Osteoblast (primary cell): ENCODE measurements at regions not wholly inside any gene's neighbourhood (a gene's known extent, or its start where the extent isn't known, plus 50 kb on each side); places are given as distances from the start of the nearest gene placed in this dataset.

Experiments used
- DNase-seq: peaks from one replicate; pipeline ENCODE4 v3.0.0; 2011; ENCODE audit warnings: low spot score, mixed read lengths; ENCODE audit not compliant: insufficient read length; ENCODE audit errors: missing footprints
- H2AFZ ChIP-seq: 2 replicates; pipeline ENCODE4 v1.6.0; 2011; ENCODE audit warnings: mild to moderate bottlenecking, low read length
- H3K27ac ChIP-seq: 2 replicates; pipeline ENCODE4 v1.5.1; 2011; ENCODE audit warnings: mild to moderate bottlenecking, low read depth, low read length, moderate library complexity
- H3K27me3 ChIP-seq: 2 replicates; pipeline ENCODE4 v1.6.0; 2012; ENCODE audit warnings: mild to moderate bottlenecking, control low read depth, inconsistent platforms, low read length, moderate library complexity; ENCODE audit not compliant: insufficient read depth
- H3K36me3 ChIP-seq: 2 replicates; pipeline ENCODE4 v1.5.1; 2011; ENCODE audit warnings: mild to moderate bottlenecking, low read length, control low read depth, moderate library complexity; ENCODE audit not compliant: insufficient read depth
- H3K4me1 ChIP-seq: 2 replicates; pipeline ENCODE4 v1.5.1; 2011; ENCODE audit warnings: mild to moderate bottlenecking, low read length, control low read depth, moderate library complexity; ENCODE audit not compliant: insufficient read depth
- H3K4me2 ChIP-seq: 2 replicates; pipeline ENCODE4 v1.6.0; 2011; ENCODE audit warnings: mild to moderate bottlenecking, low read length; ENCODE audit not compliant: insufficient read depth
- H3K4me3 ChIP-seq: fragments of 200-600 bp; sonication (generic); 3 replicates; pipeline ENCODE4 v1.5.1; 2012; ENCODE audit warnings: mild to moderate bottlenecking, low read length, inconsistent platforms; ENCODE audit not compliant: insufficient read depth
- H3K79me2 ChIP-seq: 2 replicates; pipeline ENCODE4 v1.6.0; 2012; ENCODE audit warnings: mild to moderate bottlenecking, low read length, control low read depth, inconsistent platforms; ENCODE audit not compliant: insufficient read depth
- H3K9me3 ChIP-seq: 2 replicates; pipeline ENCODE4 v1.5.1; 2011; ENCODE audit warnings: low read depth, low read length, control low read depth
- H4K20me1 ChIP-seq: 2 replicates; pipeline ENCODE4 v1.6.0; 2012; ENCODE audit warnings: mild to moderate bottlenecking, low read length, control low read depth; ENCODE audit not compliant: insufficient read depth
- TF ChIP-seq, protein P1 (sequence below): IDR thresholded peaks from 2 replicates; pipeline ENCODE4 v1.5.1; 2011; ENCODE audit warnings: mild to moderate bottlenecking, low read depth, low read length, moderate library complexity; ENCODE audit errors: extremely low read depth

- no peaks in the 10 kb centered on the region for H3K27me3 ChIP-seq
- H3K4me1 ChIP-seq, result peaks cover 15% of the 10 kb centered on the region
- TF ChIP-seq, protein P1, sequence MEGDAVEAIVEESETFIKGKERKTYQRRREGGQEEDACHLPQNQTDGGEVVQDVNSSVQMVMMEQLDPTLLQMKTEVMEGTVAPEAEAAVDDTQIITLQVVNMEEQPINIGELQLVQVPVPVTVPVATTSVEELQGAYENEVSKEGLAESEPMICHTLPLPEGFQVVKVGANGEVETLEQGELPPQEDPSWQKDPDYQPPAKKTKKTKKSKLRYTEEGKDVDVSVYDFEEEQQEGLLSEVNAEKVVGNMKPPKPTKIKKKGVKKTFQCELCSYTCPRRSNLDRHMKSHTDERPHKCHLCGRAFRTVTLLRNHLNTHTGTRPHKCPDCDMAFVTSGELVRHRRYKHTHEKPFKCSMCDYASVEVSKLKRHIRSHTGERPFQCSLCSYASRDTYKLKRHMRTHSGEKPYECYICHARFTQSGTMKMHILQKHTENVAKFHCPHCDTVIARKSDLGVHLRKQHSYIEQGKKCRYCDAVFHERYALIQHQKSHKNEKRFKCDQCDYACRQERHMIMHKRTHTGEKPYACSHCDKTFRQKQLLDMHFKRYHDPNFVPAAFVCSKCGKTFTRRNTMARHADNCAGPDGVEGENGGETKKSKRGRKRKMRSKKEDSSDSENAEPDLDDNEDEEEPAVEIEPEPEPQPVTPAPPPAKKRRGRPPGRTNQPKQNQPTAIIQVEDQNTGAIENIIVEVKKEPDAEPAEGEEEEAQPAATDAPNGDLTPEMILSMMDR, result no peak
- H3K4me2 ChIP-seq, result no peak overlapping the region
- DNase-seq, result no peak
- no peak overlapping the region for H3K4me3 ChIP-seq
- H2AFZ ChIP-seq, result no peak overlapping the region
- H3K27ac ChIP-seq, result no peak overlapping the region
- peaks cover 90% of the 10 kb centered on the region for H3K79me2 ChIP-seq
- H3K9me3 ChIP-seq, result no peaks in the 10 kb centered on the region
- H3K36me3 ChIP-seq, result no peaks in the 10 kb centered on the region
- H4K20me1 ChIP-seq, result no peaks in the 10 kb centered on the region
Measured at GRCh38 chr14:71449316-71450055, 482.7 kb upstream of the RGS6 start.

DNA sequence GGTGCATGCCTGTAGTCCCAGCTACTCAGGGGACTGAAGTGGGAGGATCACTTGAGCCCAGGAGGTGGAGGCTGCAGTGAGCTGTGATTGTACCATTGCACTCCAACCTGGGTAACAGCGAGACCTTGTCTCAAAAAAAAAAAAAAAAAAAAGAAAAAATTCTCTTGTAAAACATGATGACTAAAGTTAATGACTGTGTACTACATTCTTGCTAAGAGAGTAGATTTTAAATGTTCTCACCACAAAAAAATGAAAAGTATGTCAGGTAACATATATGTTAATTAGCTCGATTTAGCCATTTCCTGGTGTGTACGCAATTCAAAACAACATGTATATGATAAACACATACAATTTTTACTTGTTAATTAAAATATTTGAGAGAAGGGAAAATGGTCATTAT lies 480.7 kb upstream of the RGS6 start:
- Histone ChIP-seq H3K27me3 (no peaks in the 10 kb centered on the region), H3K4me1 (peaks cover 10% of the 10 kb centered on the region), H3K79me2 (peaks cover 94% of the 10 kb centered on the region), H2AFZ (no peak overlapping the region), H4K20me1 (no peaks in the 10 kb centered on the region), H3K27ac (no peak overlapping the region), H3K4me2 (no peak overlapping the region), H3K36me3 (no peaks in the 10 kb centered on the region), H3K4me3 (no peak overlapping the region), H3K9me3 (no peaks in the 10 kb centered on the region)
- TF ChIP-seq, protein P1, result no peak
- DNase-seq, result no peak

DNA sequence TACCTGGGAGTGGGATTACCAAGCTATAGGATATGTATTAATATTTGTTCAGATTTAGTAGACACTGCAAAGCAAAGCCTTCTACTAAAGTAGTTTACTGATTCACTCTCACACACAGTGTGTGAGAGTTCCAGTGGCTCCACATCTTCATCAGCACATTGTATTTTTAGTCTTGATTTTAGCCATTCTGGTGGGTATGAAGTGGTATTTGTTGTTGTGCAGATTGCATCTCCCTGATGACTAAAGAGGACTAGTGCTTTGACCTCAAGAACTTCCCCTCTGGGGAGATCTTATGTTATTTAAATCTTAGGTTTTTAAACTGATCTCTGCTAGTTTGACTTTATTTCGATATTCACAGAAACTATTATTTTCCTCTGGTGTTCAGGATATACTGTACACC lies 479.7 kb upstream of the RGS6 start:
- no peak overlapping the region for H3K4me3 ChIP-seq
- peaks cover 10% of the 10 kb centered on the region for H3K4me1 ChIP-seq
- DNase-seq, result no peak
- H3K36me3 ChIP-seq, result no peaks in the 10 kb centered on the region
- H3K27ac ChIP-seq, result no peak overlapping the region
- no peaks in the 10 kb centered on the region for H3K27me3 ChIP-seq
- peaks cover 94% of the 10 kb centered on the region for H3K79me2 ChIP-seq
- no peak overlapping the region for H3K4me2 ChIP-seq
- no peak overlapping the region for H2AFZ ChIP-seq
- TF ChIP-seq, protein P1, result no peak
- no peaks in the 10 kb centered on the region for H4K20me1 ChIP-seq
- H3K9me3 ChIP-seq, result no peaks in the 10 kb centered on the region

DNA sequence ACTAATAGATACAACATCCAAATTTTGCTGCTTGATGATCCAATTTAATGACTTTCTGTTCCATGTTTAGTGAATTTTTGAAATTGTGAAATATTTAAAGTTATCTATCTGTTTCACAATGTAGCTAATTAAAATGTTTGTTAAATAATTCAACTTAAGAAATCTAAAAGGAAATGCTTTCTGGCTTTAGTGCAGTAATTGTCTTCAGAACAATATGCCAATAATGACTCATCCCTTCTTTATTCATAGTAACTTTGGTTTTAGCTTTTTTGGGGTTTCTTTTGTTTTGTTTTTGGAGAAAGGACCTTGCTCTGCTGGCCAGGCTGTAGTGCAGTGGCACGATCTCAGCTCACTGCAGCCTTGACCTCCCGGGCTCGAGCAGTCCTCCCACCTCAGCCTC lies 479.2 kb upstream of the RGS6 start:
- Histone ChIP-seq H3K36me3 (no peaks in the 10 kb centered on the region), H3K4me3 (no peak overlapping the region), H3K9me3 (no peaks in the 10 kb centered on the region), H3K27me3 (no peaks in the 10 kb centered on the region), H4K20me1 (no peaks in the 10 kb centered on the region), H3K79me2 (peaks cover 93% of the 10 kb centered on the region), H3K4me2 (no peak overlapping the region), H3K4me1 (peaks cover 10% of the 10 kb centered on the region), H2AFZ (no peak overlapping the region), H3K27ac (no peak overlapping the region)
- peak; percentile 18 for DNase-seq
- TF ChIP-seq, protein P1, result no peak
